GM23338 (cell line): ENCODE measurements at regions not wholly inside any gene's neighbourhood (a gene's known extent, or its start where the extent isn't known, plus 50 kb on each side); places are given as distances from the start of the nearest gene placed in this dataset.

Source experiments
- ATAC-seq: fragments of 200-7000 bp; cut with Tn5 transposase; 3 replicates; pipeline ENCODE4 v1.9.1; 2020
- DNase-seq: peaks from one replicate; pipeline ENCODE4 v3.0.0-alpha.2; 2015; ENCODE audit warnings: low spot score
- H2AFZ ChIP-seq: fragments of 200-600 bp; sonication (generic); 2 replicates; pipeline ENCODE4 v1.8.0; 2016; ENCODE audit warnings: antibody characterized with exemption, mild to moderate bottlenecking, moderate library complexity
- H3F3A ChIP-seq: fragments of 200-600 bp; sonication (generic); replicated peaks from 2 replicates; pipeline ENCODE4 v1.8.0; 2017; ENCODE audit warnings: antibody characterized with exemption, mixed run types, low read depth
- H3K27ac ChIP-seq: fragments of 200-600 bp; sonication (generic); 2 replicates; pipeline ENCODE4 v1.6.1; 2016; ENCODE audit warnings: low read depth
- H3K27me3 ChIP-seq: fragments of 200-600 bp; sonication (generic); 2 replicates; pipeline ENCODE4 v1.8.0; 2016; ENCODE audit warnings: mild to moderate bottlenecking, mixed run types, moderate library complexity; ENCODE audit not compliant: insufficient read depth
- H3K36me3 ChIP-seq: fragments of 200-600 bp; sonication (generic); 2 replicates; pipeline ENCODE4 v1.8.0; 2016; ENCODE audit warnings: mild to moderate bottlenecking; ENCODE audit not compliant: insufficient read depth
- H3K4me1 ChIP-seq: fragments of 200-600 bp; sonication (generic); 2 replicates; pipeline ENCODE4 v1.8.0; 2016; ENCODE audit warnings: mild to moderate bottlenecking, moderate library complexity; ENCODE audit not compliant: insufficient read depth
- H3K4me2 ChIP-seq: fragments of 200-600 bp; sonication (generic); 2 replicates; pipeline ENCODE4 v1.7.1; 2017; ENCODE audit warnings: mixed run types
- H3K4me3 ChIP-seq: fragments of 200-600 bp; sonication (generic); 2 replicates; pipeline ENCODE4 v1.6.1; 2016; ENCODE audit warnings: mixed run types
- H3K79me2 ChIP-seq: fragments of 200-600 bp; sonication (generic); replicated peaks from 2 replicates; pipeline ENCODE4 v1.8.0; 2017; ENCODE audit warnings: mild to moderate bottlenecking; ENCODE audit not compliant: insufficient read depth
- H3K9me2 ChIP-seq: fragments of 200-600 bp; sonication (generic); 2 replicates; pipeline ENCODE4 v1.8.0; 2017; ENCODE audit not compliant: insufficient read depth
- H4K20me1 ChIP-seq: fragments of 200-600 bp; sonication (generic); replicated peaks from 2 replicates; pipeline ENCODE4 v1.8.0; 2017; ENCODE audit warnings: mild to moderate bottlenecking; ENCODE audit not compliant: insufficient read depth
- H3K27ac Mint-ChIP-seq: 2 replicates; pipeline ENCODE4 v1.8.0; 2020; ENCODE audit warnings: inconsistent platforms, mild to moderate bottlenecking, moderate library complexity, mixed read lengths
- H3K27me3 Mint-ChIP-seq: 3 replicates; pipeline ENCODE4 v1.8.0; 2022; ENCODE audit warnings: low read depth, mild to moderate bottlenecking, moderate library complexity, mixed read lengths, inconsistent platforms; ENCODE audit not compliant: insufficient read depth, poor library complexity
- H3K36me3 Mint-ChIP-seq: 3 replicates; pipeline ENCODE4 v1.8.0; 2021; ENCODE audit warnings: low read depth, mild to moderate bottlenecking, inconsistent platforms, moderate library complexity, mixed read lengths
- H3K4me1 Mint-ChIP-seq: 3 replicates; pipeline ENCODE4 v1.8.0; 2020; ENCODE audit warnings: mild to moderate bottlenecking, inconsistent platforms, mixed read lengths
- H3K4me3 Mint-ChIP-seq: 3 replicates; pipeline ENCODE4 v1.8.0; 2021; ENCODE audit warnings: moderate library complexity, mild to moderate bottlenecking, inconsistent platforms, mixed read lengths
- H3K9me3 Mint-ChIP-seq: 3 replicates; pipeline ENCODE4 v1.8.0; 2020; ENCODE audit warnings: moderate library complexity, mild to moderate bottlenecking, inconsistent platforms, mixed read lengths
- CREB1 ChIP-seq: fragments of 250-450 bp; sonication (Bioruptor Pico); IDR thresholded peaks from 2 replicates; pipeline ENCODE4 v1.5.0; 2020; ENCODE audit warnings: low read depth, mild to moderate bottlenecking, moderate library complexity
- CTCF ChIP-seq, 2 experiments: fragments of 200-600 bp in 1 of 2; sonication (generic) in 1 of 2; conservative IDR thresholded peaks; 2 replicates each; pipeline versions ENCODE4 v1.5.1 to v1.6.1; 2016 to 2017; ENCODE audit warnings: antibody characterized with exemption in 2 of 2, low read depth in 2 of 2, mild to moderate bottlenecking in 2 of 2, moderate library complexity in 1 of 2
- ETS1 ChIP-seq: IDR thresholded peaks from 2 replicates; pipeline ENCODE4 v1.6.1; 2016; ENCODE audit warnings: antibody characterized with exemption
- EZH2 ChIP-seq: fragments of 200-600 bp; sonication (generic); IDR thresholded peaks from one replicate; pipeline ENCODE4 v1.8.0; 2017; ENCODE audit warnings: antibody characterized with exemption, mild to moderate bottlenecking, low read depth; ENCODE audit not compliant: unreplicated experiment
- EZH2phosphoT487 ChIP-seq: fragments of 200-600 bp; sonication (generic); IDR thresholded peaks from one replicate; pipeline ENCODE4 v1.8.1; 2018; ENCODE audit warnings: antibody characterized with exemption; ENCODE audit not compliant: unreplicated experiment
- JUNB ChIP-seq: IDR thresholded peaks from one replicate; pipeline ENCODE4 v1.6.1; 2016; ENCODE audit warnings: antibody characterized with exemption; ENCODE audit not compliant: unreplicated experiment
- NANOG ChIP-seq: IDR thresholded peaks from 2 replicates; pipeline ENCODE4 v1.6.1; 2016; ENCODE audit warnings: antibody characterized with exemption, borderline replicate concordance
- POLR2AphosphoS5 ChIP-seq: IDR thresholded peaks from 2 replicates; pipeline ENCODE4 v1.6.1; 2016; ENCODE audit warnings: antibody characterized with exemption, low read depth
- REST ChIP-seq: IDR thresholded peaks from one replicate; pipeline ENCODE4 v1.6.1; 2018; ENCODE audit warnings: antibody characterized with exemption; ENCODE audit not compliant: unreplicated experiment
- STAT1 ChIP-seq: IDR thresholded peaks from one replicate; pipeline ENCODE4 v1.6.1; 2016; ENCODE audit warnings: antibody characterized with exemption; ENCODE audit not compliant: unreplicated experiment
- ZNF114 ChIP-seq: fragments of 250-450 bp; sonication (Bioruptor Pico); IDR thresholded peaks from 2 replicates; pipeline ENCODE4 v1.5.0; 2020; ENCODE audit warnings: mild to moderate bottlenecking, moderate library complexity
- ZNF331 ChIP-seq: fragments of 250-450 bp; sonication (Bioruptor Pico); IDR thresholded peaks from 2 replicates; pipeline ENCODE4 v1.5.0; 2020; ENCODE audit warnings: low read depth, mild to moderate bottlenecking, moderate library complexity
- ZNF462 ChIP-seq: fragments of 250-450 bp; sonication (Bioruptor Pico); IDR thresholded peaks from 2 replicates; pipeline ENCODE4 v1.5.0; 2020; ENCODE audit warnings: mild to moderate bottlenecking, moderate library complexity

GRCh38 chr12:46452061-46452615, 79.6 kb upstream of the SLC38A2 start:
- no peak for DNase-seq
- Mint-ChIP-seq H3K9me3 (peaks cover 5% of the 10 kb centered on the region; the same call in 2 of the 3 replicates), H3K36me3 (peaks cover 12% of the 10 kb centered on the region; the same call in 2 of the 3 replicates), H3K27me3 (peaks cover 1% of the 10 kb centered on the region), H3K4me3 (no peak overlapping the region), H3K27ac (0 out of 2 replicates have a peak overlapping the region, but pooled peaks have one; percentile 5), H3K4me1 (peaks cover 46% of the 10 kb centered on the region)
- no peak overlapping the region for H3K4me3 ChIP-seq
- H2AFZ ChIP-seq = no peak overlapping the region
- no peak for TF ChIP-seq CREB1 (CRISPR knock-in tag)
- no peak for TF ChIP-seq EZH2phosphoT487
- no peak for TF ChIP-seq POLR2AphosphoS5
- no peak for TF ChIP-seq ZNF331 (CRISPR knock-in tag)
- no peak for TF ChIP-seq STAT1
- no peak for TF ChIP-seq JUNB
- no peak for TF ChIP-seq NANOG
- TF ChIP-seq EZH2 = no peak
- TF ChIP-seq ETS1 = no peak
- TF ChIP-seq ZNF114 (CRISPR knock-in tag) = no peak
- no peak for TF ChIP-seq ZNF462
- no peak for TF ChIP-seq CTCF (conservative IDR thresholded peaks at IDR 0.05; ENCODE audit: low read depth in 2 of 2)
- TF ChIP-seq REST = no peak
- peak; percentile 29; the same call in 1 of the 3 replicates for ATAC-seq
- no peak overlapping the region for H3K4me2 ChIP-seq
- no peaks in the 10 kb centered on the region for H4K20me1 ChIP-seq
- no peaks in the 10 kb centered on the region for H3K36me3 ChIP-seq
- no peaks in the 10 kb centered on the region for H3K79me2 ChIP-seq
- no peak overlapping the region for H3K27ac ChIP-seq
- H3F3A ChIP-seq = no peaks in the 10 kb centered on the region
- H3K27me3 ChIP-seq = no peaks in the 10 kb centered on the region
- no peaks in the 10 kb centered on the region; the same call in 1 of the 2 replicates for H3K9me2 ChIP-seq
- peaks cover 14% of the 10 kb centered on the region; the same call in 1 of the 2 replicates for H3K4me1 ChIP-seq
